AG10803 (cell line): ENCODE measurements at regions not wholly inside any gene's neighbourhood (a gene's known extent, or its start where the extent isn't known, plus 50 kb on each side); places are given as distances from the start of the nearest gene placed in this dataset.
A peak's percentile ranks its signal among the peaks of the same experiment; 100 is the strongest.

Experiments
- DNase-seq: peaks from one replicate; pipeline ENCODE4 v3.0.0; 2010; ENCODE audit warnings: low read depth
- H3K4me3 ChIP-seq: 2 replicates; pipeline ENCODE4 v1.5.1; 2011; ENCODE audit warnings: mild to moderate bottlenecking, low read length, control low read depth
- TF ChIP-seq, protein P1 (sequence below): conservative IDR thresholded peaks from 2 replicates; pipeline ENCODE4 v1.5.1; 2011; ENCODE audit warnings: mild to moderate bottlenecking, low read length, control low read depth, inconsistent platforms

DNA sequence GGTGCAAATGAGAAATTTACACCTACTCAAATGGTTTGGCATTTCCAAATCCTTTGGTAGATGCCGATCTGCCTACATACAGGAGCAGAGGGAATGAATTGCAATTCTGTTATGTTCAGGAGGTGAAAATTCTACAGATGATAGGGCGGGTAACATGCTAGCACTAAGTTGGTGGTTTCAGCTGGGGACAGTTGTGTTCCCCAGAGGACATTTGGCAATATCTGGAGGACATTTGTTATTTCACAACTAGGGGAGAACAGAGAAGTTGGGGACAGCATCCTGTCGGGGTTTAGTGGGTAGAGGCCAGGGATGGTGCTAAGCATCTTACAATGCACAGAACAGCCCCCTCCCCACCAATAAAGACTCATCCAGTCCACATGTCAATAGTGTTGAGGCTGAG, 96.5 kb upstream of the PUDP start:
- H3K4me3 ChIP-seq, result no peak overlapping the region
- TF ChIP-seq, protein P1, sequence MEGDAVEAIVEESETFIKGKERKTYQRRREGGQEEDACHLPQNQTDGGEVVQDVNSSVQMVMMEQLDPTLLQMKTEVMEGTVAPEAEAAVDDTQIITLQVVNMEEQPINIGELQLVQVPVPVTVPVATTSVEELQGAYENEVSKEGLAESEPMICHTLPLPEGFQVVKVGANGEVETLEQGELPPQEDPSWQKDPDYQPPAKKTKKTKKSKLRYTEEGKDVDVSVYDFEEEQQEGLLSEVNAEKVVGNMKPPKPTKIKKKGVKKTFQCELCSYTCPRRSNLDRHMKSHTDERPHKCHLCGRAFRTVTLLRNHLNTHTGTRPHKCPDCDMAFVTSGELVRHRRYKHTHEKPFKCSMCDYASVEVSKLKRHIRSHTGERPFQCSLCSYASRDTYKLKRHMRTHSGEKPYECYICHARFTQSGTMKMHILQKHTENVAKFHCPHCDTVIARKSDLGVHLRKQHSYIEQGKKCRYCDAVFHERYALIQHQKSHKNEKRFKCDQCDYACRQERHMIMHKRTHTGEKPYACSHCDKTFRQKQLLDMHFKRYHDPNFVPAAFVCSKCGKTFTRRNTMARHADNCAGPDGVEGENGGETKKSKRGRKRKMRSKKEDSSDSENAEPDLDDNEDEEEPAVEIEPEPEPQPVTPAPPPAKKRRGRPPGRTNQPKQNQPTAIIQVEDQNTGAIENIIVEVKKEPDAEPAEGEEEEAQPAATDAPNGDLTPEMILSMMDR, result no peak
- no peak for DNase-seq

DNA sequence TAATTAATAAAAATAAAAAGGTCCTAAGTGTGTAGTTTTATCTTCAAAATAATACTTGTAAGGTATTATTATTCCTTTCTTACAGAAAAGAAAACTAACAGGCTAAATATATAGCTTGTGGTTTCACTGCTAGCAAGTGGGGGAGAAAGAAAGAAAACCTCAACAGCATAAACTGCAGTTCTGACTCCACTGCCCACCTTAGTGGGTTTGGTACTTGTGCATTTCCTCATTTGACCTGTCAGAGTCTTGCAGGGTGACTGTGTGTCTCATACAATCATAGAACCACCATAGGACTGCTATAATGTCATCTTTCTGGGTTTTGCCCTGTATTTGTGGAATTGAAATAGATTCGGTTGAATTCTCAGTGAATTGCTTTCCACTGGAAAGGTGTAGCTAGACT, 94.7 kb upstream of the PUDP start:
- TF ChIP-seq, protein P1, result no peak
- DNase-seq, result no peak

DNA sequence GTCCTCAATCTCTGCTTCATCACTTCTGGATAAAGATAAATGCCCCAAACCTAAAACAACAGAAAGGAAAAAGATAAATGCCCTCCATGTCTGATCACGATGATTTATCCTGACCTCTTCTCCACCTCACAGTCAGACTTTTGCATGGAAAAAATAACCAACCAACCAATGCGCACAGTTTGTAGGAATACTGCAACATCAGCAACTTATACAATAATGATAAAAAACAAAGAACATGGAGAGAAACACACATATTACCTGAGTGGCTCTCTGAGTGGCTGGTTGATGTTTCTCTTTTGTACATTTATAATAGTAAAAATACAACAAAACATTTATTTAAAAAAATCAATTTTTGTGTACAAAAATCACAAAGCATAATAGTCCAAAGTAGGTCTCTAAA, 93.0 kb upstream of the PUDP start:
- DNase-seq, result no peak
- TF ChIP-seq, protein P1, result no peak
- H3K4me3 ChIP-seq, result no peak overlapping the region

More for the DNA sequence above, 94.7 kb upstream of the PUDP start:
- no peak overlapping the region for H3K4me3 ChIP-seq

DNA sequence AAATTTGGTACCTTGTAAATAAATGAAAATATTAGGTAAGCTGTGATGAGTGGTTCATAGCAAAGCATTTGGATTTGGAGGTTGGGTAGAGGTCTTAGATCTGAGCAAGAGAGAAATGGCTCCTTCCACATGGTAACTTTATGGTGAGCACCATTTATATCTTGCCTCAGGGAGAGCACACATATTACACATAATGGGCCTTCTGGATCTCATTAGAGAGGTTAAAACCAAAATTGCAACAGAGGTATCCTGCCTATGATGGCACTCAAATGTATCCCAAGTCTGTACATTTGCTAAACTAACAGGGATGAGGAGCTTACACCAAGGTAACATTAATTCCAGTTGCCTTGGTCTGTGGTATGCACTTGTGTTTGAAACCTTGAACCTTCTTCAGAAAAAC, 87.1 kb upstream of the PUDP start:
- DNase-seq, result peak; percentile 29
- TF ChIP-seq, protein P1, result no peak
- H3K4me3 ChIP-seq, result no peak overlapping the region

DNA sequence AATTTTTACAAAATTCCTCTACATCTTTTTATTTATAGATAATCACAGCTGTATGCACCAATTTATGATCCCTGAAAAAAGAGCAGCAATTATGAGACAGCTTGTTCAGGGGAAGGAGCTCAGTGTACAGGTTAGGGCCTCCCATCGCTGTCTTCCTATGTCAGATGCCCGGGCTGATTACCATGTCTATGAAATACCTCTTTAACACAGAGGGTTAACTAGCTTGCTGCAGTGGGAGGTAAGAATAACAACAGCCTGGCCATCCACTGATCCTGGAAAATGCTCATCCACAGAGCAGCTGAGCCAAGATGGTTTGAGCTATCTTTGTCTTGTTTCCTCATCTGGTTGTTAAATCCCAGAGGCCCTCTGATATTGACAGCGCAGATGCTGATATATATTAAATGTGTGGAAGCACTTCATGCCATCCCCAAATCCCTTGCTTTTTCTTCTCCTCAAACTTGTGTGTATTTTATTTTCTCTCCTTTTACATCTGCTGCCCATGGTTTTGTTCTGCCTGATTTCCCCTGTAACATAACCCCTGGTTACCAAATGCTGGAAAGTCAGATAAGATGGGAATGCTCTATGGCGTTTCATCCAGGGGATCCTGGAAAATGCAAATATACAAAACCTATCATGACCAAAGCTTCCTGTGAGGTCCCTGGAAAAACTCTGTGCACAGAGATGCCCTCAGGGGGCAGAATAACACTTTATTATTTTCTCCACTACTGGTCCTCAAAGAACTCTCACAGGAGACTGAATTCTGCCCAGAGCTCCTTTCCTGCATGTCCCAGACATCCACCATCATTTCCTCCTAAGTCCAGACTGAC, 85.8 kb upstream of the PUDP start:
- DNase-seq, result peak; percentile 0
- TF ChIP-seq, protein P1, result no peak
- no peak overlapping the region for H3K4me3 ChIP-seq

DNA sequence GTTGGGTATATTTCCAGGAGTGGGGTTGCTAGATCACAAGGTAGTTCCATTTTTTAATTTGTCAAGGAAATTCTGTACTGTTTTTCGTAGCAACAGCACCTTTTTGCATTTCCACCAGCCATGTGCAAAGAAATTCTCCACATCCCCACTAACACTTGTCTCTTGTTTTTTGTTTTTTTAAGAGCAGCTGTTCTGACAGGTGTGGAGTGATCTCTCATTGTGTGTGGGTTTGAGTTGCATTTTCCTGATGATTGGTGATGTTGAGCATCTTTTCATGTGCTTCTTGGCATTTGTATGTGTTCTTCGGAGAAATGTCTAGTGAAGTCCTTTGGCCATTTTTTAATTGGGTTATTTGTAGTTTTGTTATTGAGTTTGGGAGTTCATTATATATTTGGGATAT, 80.3 kb upstream of the PUDP start:
- H3K4me3 ChIP-seq, result no peak overlapping the region
- TF ChIP-seq, protein P1, result no peak
- no peak for DNase-seq

DNA sequence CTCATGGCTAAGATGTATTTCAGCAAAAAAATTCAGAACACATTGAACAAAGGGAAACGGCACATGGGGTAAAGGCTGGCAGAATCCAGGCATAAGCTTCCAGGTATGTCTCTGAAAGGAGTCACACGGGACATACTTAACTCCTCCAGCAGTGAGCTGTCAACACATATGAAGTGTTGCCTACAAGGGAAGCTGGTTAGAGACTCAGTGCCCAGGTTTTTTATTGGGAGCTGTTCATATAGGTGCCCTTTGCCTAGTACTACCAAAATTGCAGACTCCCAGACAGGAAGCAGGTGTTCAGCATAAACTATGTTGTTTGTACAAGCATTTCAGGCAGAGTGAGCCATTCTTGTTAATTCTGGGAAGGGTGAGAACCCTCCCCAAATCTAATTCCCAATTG, 77.4 kb upstream of the PUDP start:
- no peak overlapping the region for H3K4me3 ChIP-seq
- no peak for DNase-seq
- TF ChIP-seq, protein P1, result no peak
